ENCODE measurements at regions not wholly inside any gene's neighbourhood (a gene's known extent, or its start where the extent isn't known, plus 50 kb on each side); places are given as distances from the start of the nearest gene placed in this dataset.

DNA sequence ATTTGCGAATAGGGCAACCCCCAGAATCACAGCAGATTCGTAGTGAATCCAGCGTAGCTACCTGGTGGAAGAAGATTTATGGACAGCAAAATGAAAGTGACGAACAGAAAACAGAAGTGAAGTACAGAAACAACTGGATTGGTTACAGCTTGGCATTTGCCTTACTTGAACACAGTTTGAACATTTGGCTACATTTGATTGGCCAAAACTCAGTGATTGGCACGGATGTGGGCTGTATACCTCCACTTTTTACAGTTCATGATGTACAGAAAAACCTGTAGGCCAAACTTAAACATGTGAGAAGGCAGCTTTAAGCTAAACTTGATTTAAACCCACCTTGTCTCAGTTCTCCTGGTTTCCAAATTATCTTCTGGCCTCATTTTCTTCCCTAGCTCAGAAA is 49.9 kb upstream of the AMN1 start:
- TF ChIP-seq CTCF (IDR thresholded peaks at IDR 0.05; ENCODE audit: extremely low read depth, insufficient read depth, missing control alignments): no peak
- in situ Hi-C loops (cut with MboI; ENCODE audit: low pct_unique_long_range_greater_than_20kb, low sequenced_read_pairs, unreplicated experiment): no loop called here
- DNase-seq (ENCODE audit: low spot score): no peak
